Activated CD4-positive, alpha-beta T cell treated with anti-CD3 and anti-CD28 coated beads, Interleukin-10, Interleukin-2, amounts not matched to agents 100 ng/mL and 50 ng/mL, durations not matched to agents 16 hours and 8 hours (primary cell): ENCODE measurements at regions not wholly inside any gene's neighbourhood (a gene's known extent, or its start where the extent isn't known, plus 50 kb on each side); places are given as distances from the start of the nearest gene placed in this dataset.
"Not testable (repeated sequence)": the region's sequence is repeated elsewhere in the genome, so short reads cannot be mapped to it uniquely, and the experiment has no call there.

ENCODE experiments used
- DNase-seq: peaks from one replicate; pipeline ENCODE4 v3.0.0-alpha.2; 2020

DNA sequence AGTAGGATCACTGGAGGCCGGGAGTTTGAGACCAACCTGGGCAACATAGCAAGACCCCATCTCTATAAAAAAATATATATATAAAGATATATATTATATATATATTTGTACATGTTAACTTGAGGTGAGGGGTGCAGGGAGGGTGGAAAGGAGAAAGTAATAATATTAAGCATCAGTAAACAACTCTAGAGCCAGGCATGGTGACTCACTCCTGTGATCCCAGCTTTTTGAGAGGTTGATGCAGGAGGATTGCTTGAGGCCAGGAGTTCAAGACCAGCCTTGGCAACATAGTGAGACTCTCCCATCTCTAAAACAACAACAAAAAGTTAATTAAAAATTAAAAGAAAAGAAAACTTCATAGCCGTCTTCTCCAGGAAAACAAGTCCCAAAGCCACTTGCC is 61.7 kb upstream of the SMURF2 start:
- no peak for DNase-seq

GRCh38 chr17:64721556-64721955 is 59.4 kb upstream of the SMURF2 start:
- DNase-seq = not testable (repeated sequence)

GRCh38 chr17:64720253-64720652 is 58.1 kb upstream of the SMURF2 start:
- not testable (repeated sequence) for DNase-seq

GRCh38 chr17:64719517-64719916 is 57.4 kb upstream of the SMURF2 start:
- not testable (repeated sequence) for DNase-seq

DNA sequence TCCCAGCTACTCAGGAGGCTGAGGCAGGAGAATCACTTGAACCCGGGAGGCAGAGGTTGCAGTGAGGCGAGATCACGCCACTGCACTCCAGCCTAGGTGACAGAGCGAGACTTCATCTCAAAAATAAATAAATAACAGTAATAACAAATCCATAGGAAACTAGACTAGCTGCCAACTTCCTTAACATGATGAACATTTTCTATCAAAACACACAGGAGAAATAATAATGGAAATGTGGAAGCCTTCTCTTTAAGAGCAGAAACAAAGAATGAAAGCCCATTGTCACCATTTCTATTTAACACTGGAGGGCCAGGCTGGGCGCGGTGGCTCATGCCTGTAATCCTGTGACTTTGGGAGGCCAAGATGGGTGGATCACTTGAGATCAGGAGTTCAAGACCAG is 56.7 kb upstream of the SMURF2 start:
- DNase-seq = not testable (repeated sequence)

DNA sequence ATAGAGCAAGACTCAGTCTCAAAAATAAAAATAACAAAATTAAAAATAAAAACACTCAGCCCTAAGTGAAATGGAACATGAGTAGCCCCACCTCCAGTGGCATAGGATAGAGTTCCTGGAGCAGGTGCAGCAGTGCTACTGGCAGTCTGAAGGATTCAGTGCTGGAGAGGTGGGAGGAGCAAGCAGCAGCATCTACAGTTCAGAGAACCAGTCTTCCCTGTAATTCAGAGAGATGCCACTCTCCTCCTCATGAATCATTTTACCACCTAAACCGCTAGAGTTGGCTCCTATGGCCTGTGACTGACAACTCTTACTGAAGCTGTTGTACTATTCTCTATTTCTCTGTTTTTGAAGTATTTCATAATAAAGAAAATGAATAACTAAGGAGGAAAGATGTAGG is 56.0 kb upstream of the SMURF2 start:
- peak; percentile 46 for DNase-seq

DNA sequence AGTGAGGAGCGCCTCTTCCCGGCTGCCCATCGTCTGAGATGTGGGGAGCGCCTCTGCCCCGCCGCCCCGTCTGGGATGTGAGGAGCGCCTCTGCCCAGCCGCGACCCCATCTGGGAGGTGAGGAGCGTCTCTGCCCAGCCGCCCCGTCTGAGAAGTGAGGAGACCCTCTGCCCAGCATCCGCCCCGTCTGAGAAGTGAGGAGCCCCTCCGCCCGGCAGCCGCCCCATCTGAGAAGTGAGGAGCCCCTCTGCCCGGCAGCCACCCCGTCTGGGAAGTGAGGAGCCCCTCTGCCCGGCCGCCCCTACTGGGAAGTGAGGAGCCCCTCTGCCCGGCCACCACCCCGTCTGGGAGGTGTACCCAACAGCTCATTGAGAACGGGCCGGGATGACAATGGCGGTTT is 54.4 kb upstream of the SMURF2 start:
- DNase-seq = not testable (repeated sequence)

DNA sequence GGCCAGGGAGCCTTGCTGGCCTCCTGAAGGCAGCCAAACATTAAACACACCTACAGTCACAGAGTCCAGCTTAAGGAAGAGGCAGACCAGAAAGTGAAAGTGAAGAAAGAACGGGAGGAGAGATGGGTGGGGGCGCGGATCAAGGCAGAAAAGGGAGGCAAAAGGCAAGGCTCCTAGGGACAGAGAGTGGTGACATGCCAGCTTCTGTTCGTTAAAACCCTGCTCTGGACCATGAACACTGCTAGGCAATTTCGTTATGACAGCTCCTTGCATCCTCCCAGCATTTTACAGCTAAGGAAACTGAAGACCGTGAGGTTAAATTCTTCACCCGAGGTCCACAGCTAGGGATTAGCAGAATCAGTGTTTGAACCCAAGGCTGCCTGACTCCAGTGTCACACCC is 51.7 kb upstream of the SMURF2 start:
- DNase-seq = peak; percentile 59

DNA sequence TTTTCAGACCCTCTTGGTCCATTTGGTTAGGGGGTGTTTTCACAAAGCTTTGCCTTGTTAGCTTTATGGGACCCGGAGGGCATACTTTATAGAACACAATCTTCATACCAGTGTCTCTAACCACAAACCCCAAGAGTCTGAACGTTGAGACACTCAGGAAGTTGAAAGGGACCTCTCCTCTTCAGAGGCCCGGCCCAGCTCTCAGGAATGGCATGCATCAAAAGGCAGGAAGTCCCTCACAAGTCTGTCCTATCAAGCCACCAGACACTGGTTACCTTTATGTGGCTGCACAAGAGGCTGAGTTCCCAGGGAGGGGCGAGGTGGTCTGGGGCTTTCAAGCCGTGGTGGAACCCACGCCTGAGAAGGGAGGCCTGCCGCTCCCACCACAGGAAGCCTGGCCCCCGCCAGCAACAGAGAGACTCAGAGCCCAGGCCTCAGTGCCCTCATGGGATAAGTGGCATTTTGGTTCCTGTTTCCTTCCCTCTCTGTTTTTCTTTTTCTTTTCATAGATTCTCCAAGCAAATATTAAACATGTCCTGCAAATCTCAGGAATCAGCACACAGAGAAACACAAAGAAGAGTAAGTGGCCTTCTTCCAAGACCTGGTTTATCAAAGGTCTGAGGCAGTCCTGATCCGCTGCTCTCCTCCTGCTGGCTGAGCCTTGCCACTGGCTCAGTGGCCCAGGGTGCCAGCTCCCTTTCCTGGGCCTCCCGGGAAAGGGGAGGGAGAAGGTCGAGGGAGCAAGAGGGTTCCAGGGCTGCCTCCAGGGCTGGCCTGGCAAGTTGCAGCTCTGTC is 50.6 kb upstream of the SMURF2 start:
- peak; percentile 40 for DNase-seq
